HepG2 (cell line): ENCODE measurements at regions not wholly inside any gene's neighbourhood (a gene's known extent, or its start where the extent isn't known, plus 50 kb on each side); places are given as distances from the start of the nearest gene placed in this dataset.

ENCODE experiments used
- ATAC-seq: fragments of 200-7000 bp; cut with Tn5 transposase; 3 replicates; pipeline ENCODE4 v1.9.1; 2020; ENCODE audit warnings: mild to moderate bottlenecking, moderate library complexity
- BruUV-seq: library from RNA; stranded (reverse); fragments of 400-500 nt; replicated peaks from 2 replicates; lab custom pipeline; 2021; lab: Mats Ljungman, UMichigan
- CTCF ChIA-PET: fragments of 300-600 bp; formaldehyde crosslinking; extraction: SDS; loops from one replicate; lab custom pipeline; 2021; ENCODE audit warnings: low total read pairs, inconsistent platforms, low intra/inter-chr PET ratio; lab: Yijun Ruan, JAX
- POLR2A ChIA-PET: fragments of 350-600 bp; sonication (Branson Sonifier 250); formaldehyde crosslinking; loops from one replicate; lab custom pipeline; 2020; ENCODE audit warnings: antibody characterized with exemption, inconsistent platforms; lab: Yijun Ruan, JAX
- DNase-seq: peaks from one replicate; pipeline ENCODE4 v3.0.0-alpha.2; 2015; ENCODE audit warnings: low spot score
- FAIRE-seq: peaks from 3 replicates; lab custom pipeline; 2011; peaks lifted over from hg19 to GRCh38; lab: Jason Lieb, UNC
- H2AFZ ChIP-seq: one replicate; pipeline ENCODE4 v1.6.1; 2011; ENCODE audit warnings: low read length, inconsistent platforms
- H3K27ac ChIP-seq: fragments of 300-600 bp; 3 replicates; pipeline ENCODE4 v1.8.0; 2011; ENCODE audit warnings: mixed run types, mild to moderate bottlenecking, mixed read lengths, low read length, inconsistent platforms; ENCODE audit not compliant: insufficient read depth; ENCODE audit errors: extremely low read length
- H3K27me3 ChIP-seq, 2 experiments: fragments of 200-600 bp in 1 of 2; 2 replicates in 1 of 2; 3 replicates in 1 of 2; pipeline versions ENCODE4 v1.6.0 to v1.8.0; 2011; ENCODE audit warnings: low read length in 2 of 2, mild to moderate bottlenecking in 2 of 2, moderate library complexity in 2 of 2, inconsistent platforms in 1 of 2; ENCODE audit not compliant: insufficient read depth in 2 of 2, control insufficient read depth in 1 of 2
- H3K36me3 ChIP-seq, 2 experiments: fragments of 200-600 bp in 1 of 2; replicated peaks in 1 of 2; 2 replicates in 1 of 2; 3 replicates in 1 of 2; pipeline versions ENCODE4 v1.5.1 to v1.8.0; 2011; ENCODE audit warnings: low read length in 2 of 2, inconsistent platforms in 1 of 2; ENCODE audit not compliant: insufficient read depth in 2 of 2, control insufficient read depth in 1 of 2
- H3K4me1 ChIP-seq: 2 replicates; pipeline ENCODE4 v1.5.1; 2012; ENCODE audit warnings: low read length, inconsistent platforms; ENCODE audit not compliant: insufficient read depth
- H3K4me2 ChIP-seq: 2 replicates; pipeline ENCODE4 v1.6.0; 2011; ENCODE audit warnings: low read depth, low read length, inconsistent platforms
- H3K4me3 ChIP-seq, 3 experiments: fragments of 200-600 bp in 1 of 3; sonication (generic), shearing (Covaris generic) in 1 of 3; replicated peaks in 1 of 3; 2 replicates each; pipeline ENCODE4 v1.5.1; 2011 to 2016; ENCODE audit warnings: low read length in 3 of 3, inconsistent platforms in 2 of 3, low read depth in 2 of 3, mild to moderate bottlenecking in 2 of 3, control low read depth in 1 of 3, mixed read lengths in 1 of 3; ENCODE audit not compliant: insufficient read depth in 1 of 3
- H3K79me2 ChIP-seq: one replicate; pipeline ENCODE4 v1.6.1; 2011; ENCODE audit warnings: low read length, inconsistent platforms; ENCODE audit not compliant: insufficient read depth
- H3K9ac ChIP-seq: 2 replicates; pipeline ENCODE4 v1.6.0; 2011; ENCODE audit warnings: mild to moderate bottlenecking, low read depth, low read length, inconsistent platforms; ENCODE audit not compliant: insufficient read depth
- H3K9me3 ChIP-seq: 2 replicates; pipeline ENCODE4 v1.5.1; 2012; ENCODE audit warnings: mild to moderate bottlenecking, low read length
- H4K20me1 ChIP-seq: 2 replicates; pipeline ENCODE4 v1.6.0; 2011; ENCODE audit warnings: inconsistent platforms, mild to moderate bottlenecking, low read length, moderate library complexity; ENCODE audit not compliant: insufficient read depth
- EED ChIP-seq: sonication (generic); formaldehyde crosslinking; IDR thresholded peaks from 2 replicates; pipeline ENCODE4 v1.5.0; 2020; ENCODE audit warnings: mild to moderate bottlenecking, missing genetic modification reagents
- FOXA1 ChIP-seq, 2 experiments: fragments of 450-650 bp in 1 of 2; sonication (generic) in 1 of 2; formaldehyde crosslinking in 1 of 2; IDR thresholded peaks; 2 replicates each; pipeline versions ENCODE4 v1.4.0 to v1.6.1; 2016 to 2020; ENCODE audit warnings: missing genetic modification reagents in 1 of 2
- KDM2A ChIP-seq: sonication (generic); formaldehyde crosslinking; IDR thresholded peaks from 2 replicates; pipeline ENCODE4 v1.4.0; 2020; ENCODE audit warnings: low read depth, missing genetic modification reagents, borderline replicate concordance
- NRL ChIP-seq: sonication (generic); formaldehyde crosslinking; IDR thresholded peaks from 2 replicates; pipeline ENCODE4 v1.5.0; 2020; ENCODE audit warnings: missing genetic modification reagents, mild to moderate bottlenecking, moderate library complexity, borderline replicate concordance
- SCMH1 ChIP-seq: sonication (generic); formaldehyde crosslinking; IDR thresholded peaks from 2 replicates; pipeline ENCODE4 v1.9.0; 2021; ENCODE audit warnings: missing genetic modification reagents, mild to moderate bottlenecking, borderline replicate concordance
- TAF1 ChIP-seq: sonication (generic); formaldehyde crosslinking; IDR thresholded peaks from 2 replicates; pipeline ENCODE4 v1.4.0; 2020; ENCODE audit warnings: missing genetic modification reagents
- ZMYM3 ChIP-seq: sonication (generic); formaldehyde crosslinking; IDR thresholded peaks from 2 replicates; pipeline ENCODE4 v1.5.1; 2020; ENCODE audit warnings: mild to moderate bottlenecking, missing genetic modification reagents
- ZNF431 ChIP-seq: sonication (generic); formaldehyde crosslinking; IDR thresholded peaks from 2 replicates; pipeline ENCODE4 v1.9.0; 2022; ENCODE audit warnings: missing genetic modification reagents, low read depth, mild to moderate bottlenecking, borderline replicate concordance
- ZNF543 ChIP-seq: sonication (generic); formaldehyde crosslinking; IDR thresholded peaks from 2 replicates; pipeline ENCODE4 v1.4.0; 2020; ENCODE audit warnings: mild to moderate bottlenecking, missing genetic modification reagents
- ZNF547 ChIP-seq: sonication (generic); formaldehyde crosslinking; IDR thresholded peaks from 2 replicates; pipeline ENCODE4 v1.5.1; 2020; ENCODE audit warnings: mild to moderate bottlenecking, missing genetic modification reagents
- ZNF782 ChIP-seq: sonication (generic); formaldehyde crosslinking; IDR thresholded peaks from 2 replicates; pipeline ENCODE4 v1.4.0; 2020; ENCODE audit warnings: missing genetic modification reagents, mild to moderate bottlenecking, borderline replicate concordance
- ZNF891 ChIP-seq: sonication (generic); formaldehyde crosslinking; IDR thresholded peaks from 2 replicates; pipeline ENCODE4 v1.5.0; 2020; ENCODE audit warnings: mild to moderate bottlenecking, missing genetic modification reagents
- WGBS: methylation state at CpG from one replicate; pipeline ENCODE4 v1.1.6; 2017; ENCODE audit warnings: low lambda C conversion rate; 5-methylcytosine and 5-hydroxymethylcytosine counted together
- in situ Hi-C: cut with HindIII; loops from 2 replicates; pipeline ENCODE4 v1.10.0; 2017; ENCODE audit warnings: low pct_unique_long_range_greater_than_20kb; ENCODE audit not compliant: extremely low pct_ligation_motif_present
- intact Hi-C: fragments of 100-400 bp; cut with micrococcal nuclease; formaldehyde crosslinking; loops from one replicate; pipeline ENCODE4 v1.10.0; 2022; ENCODE audit not compliant: unreplicated experiment
- TF ChIP-seq, protein P1 (sequence below): sonication (generic); formaldehyde crosslinking; IDR thresholded peaks from 2 replicates; pipeline ENCODE4 v1.5.0; 2020; ENCODE audit warnings: mild to moderate bottlenecking, missing genetic modification reagents, borderline replicate concordance
- TF ChIP-seq, protein P2 (sequence below): sonication (generic); formaldehyde crosslinking; IDR thresholded peaks from 2 replicates; pipeline ENCODE4 v1.8.0; 2022; ENCODE audit warnings: mild to moderate bottlenecking, missing genetic modification reagents; ENCODE audit not compliant: insufficient replicate concordance
- TF ChIP-seq, protein P3 (sequence below): sonication (generic); formaldehyde crosslinking; IDR thresholded peaks from 2 replicates; pipeline ENCODE4 v1.5.0; 2020; ENCODE audit warnings: missing genetic modification reagents
- TF ChIP-seq, protein P4 (sequence below): sonication (generic); formaldehyde crosslinking; IDR thresholded peaks from 2 replicates; pipeline ENCODE4 v1.8.1; 2022; ENCODE audit warnings: low read depth, mild to moderate bottlenecking, missing genetic modification reagents

DNA sequence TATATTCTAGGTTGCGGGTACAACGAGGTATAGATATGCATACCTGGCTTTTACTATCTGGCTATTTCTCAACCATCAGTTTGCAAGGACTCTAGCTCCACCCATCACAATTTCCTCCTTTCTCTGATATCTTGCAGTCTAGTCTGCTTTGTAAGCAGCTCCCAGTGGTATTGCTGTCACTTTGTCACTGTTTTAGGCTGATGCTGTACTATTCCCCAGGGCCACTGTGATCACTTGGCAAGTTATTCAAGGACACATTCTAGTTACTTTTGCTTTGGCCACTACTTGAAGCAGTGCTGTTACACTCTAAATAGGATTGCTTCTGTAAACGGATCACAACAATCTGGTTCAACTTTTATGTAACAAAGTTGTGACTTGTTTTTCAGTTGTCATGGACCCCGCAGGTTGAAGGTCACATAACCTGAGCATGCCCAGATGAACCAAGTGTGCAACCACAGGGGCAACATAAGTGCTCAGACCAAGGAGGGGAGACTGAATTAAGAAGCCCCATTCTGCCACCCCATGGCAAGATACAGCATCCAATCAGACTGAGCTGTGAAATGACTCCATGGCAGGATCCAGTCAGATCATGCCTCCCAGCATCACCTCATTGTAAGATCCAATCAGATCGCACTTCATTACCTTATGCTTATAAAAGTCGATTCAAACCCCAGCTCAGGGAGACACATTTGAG lies 588.4 kb upstream of the CITED2 start:
- Histone ChIP-seq H3K9me3 (no peaks in the 10 kb centered on the region), H4K20me1 (no peaks in the 10 kb centered on the region), H3K27me3 (no peaks in the 10 kb centered on the region), H3K4me1 (no peaks in the 10 kb centered on the region), H3K9ac (no peak overlapping the region), H3K79me2 (no peaks in the 10 kb centered on the region), H3K4me2 (no peak overlapping the region), H2AFZ (no peak overlapping the region), H3K27ac (no peak overlapping the region), H3K4me3 (no peak overlapping the region), H3K36me3 (no peaks in the 10 kb centered on the region)
- DNase-seq (no peak), FAIRE-seq (no peak), ATAC-seq (no peak; the same call in 1 of the 3 replicates)
- no TSS peak for BruUV-seq
- in situ Hi-C loops (no loop called here), intact Hi-C loops (no loop called here)
- TF ChIP-seq, protein P1, sequence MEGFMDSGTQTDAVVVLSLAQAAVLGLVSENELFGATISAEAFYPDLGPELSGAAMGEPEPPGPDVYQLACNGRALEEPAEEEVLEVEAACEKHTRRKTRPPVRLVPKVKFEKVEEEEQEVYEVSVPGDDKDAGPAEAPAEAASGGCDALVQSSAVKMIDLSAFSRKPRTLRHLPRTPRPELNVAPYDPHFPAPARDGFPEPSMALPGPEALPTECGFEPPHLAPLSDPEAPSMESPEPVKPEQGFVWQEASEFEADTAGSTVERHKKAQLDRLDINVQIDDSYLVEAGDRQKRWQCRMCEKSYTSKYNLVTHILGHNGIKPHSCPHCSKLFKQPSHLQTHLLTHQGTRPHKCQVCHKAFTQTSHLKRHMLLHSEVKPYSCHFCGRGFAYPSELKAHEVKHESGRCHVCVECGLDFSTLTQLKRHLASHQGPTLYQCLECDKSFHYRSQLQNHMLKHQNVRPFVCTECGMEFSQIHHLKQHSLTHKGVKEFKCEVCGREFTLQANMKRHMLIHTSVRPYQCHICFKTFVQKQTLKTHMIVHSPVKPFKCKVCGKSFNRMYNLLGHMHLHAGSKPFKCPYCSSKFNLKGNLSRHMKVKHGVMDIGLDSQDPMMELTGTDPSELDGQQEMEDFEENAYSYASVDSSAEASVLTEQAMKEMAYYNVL, result no peak
- no peak for TF ChIP-seq ZNF547
- TF ChIP-seq ZMYM3 (CRISPR knock-in tag), result no peak
- TF ChIP-seq, protein P2, sequence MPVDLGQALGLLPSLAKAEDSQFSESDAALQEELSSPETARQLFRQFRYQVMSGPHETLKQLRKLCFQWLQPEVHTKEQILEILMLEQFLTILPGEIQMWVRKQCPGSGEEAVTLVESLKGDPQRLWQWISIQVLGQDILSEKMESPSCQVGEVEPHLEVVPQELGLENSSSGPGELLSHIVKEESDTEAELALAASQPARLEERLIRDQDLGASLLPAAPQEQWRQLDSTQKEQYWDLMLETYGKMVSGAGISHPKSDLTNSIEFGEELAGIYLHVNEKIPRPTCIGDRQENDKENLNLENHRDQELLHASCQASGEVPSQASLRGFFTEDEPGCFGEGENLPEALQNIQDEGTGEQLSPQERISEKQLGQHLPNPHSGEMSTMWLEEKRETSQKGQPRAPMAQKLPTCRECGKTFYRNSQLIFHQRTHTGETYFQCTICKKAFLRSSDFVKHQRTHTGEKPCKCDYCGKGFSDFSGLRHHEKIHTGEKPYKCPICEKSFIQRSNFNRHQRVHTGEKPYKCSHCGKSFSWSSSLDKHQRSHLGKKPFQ (CRISPR knock-in tag), result no peak
- no peak for TF ChIP-seq KDM2A (CRISPR knock-in tag)
- TF ChIP-seq NRL (CRISPR knock-in tag), result no peak
- TF ChIP-seq, protein P3, sequence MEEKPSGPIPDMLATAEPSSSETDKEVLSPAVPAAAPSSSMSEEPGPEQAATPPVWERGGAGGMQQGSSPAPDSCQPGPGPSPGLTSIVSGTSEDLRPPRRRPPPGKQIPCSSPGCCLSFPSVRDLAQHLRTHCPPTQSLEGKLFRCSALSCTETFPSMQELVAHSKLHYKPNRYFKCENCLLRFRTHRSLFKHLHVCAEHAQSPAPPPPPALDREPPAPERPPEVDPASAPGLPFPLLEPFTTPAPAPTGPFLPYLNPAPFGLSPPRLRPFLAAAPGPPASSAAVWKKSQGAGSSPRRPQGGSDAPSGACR, result no peak
- TF ChIP-seq EED (CRISPR knock-in tag), result no peak
- TF ChIP-seq ZNF543 (CRISPR knock-in tag), result no peak
- TF ChIP-seq FOXA1 (IDR thresholded peaks at IDR 0.05), result no peak
- TF ChIP-seq FOXA1 (CRISPR knock-in tag; IDR thresholded peaks at IDR 0.05), result no peak
- TF ChIP-seq SCMH1 (CRISPR knock-in tag), result no peak
- no peak for TF ChIP-seq ZNF782 (CRISPR knock-in tag)
- TF ChIP-seq, protein P4, sequence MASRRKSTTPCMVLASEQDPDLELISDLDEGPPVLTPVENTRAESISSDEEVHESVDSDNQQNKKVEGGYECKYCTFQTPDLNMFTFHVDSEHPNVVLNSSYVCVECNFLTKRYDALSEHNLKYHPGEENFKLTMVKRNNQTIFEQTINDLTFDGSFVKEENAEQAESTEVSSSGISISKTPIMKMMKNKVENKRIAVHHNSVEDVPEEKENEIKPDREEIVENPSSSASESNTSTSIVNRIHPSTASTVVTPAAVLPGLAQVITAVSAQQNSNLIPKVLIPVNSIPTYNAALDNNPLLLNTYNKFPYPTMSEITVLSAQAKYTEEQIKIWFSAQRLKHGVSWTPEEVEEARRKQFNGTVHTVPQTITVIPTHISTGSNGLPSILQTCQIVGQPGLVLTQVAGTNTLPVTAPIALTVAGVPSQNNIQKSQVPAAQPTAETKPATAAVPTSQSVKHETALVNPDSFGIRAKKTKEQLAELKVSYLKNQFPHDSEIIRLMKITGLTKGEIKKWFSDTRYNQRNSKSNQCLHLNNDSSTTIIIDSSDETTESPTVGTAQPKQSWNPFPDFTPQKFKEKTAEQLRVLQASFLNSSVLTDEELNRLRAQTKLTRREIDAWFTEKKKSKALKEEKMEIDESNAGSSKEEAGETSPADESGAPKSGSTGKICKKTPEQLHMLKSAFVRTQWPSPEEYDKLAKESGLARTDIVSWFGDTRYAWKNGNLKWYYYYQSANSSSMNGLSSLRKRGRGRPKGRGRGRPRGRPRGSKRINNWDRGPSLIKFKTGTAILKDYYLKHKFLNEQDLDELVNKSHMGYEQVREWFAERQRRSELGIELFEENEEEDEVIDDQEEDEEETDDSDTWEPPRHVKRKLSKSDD (CRISPR knock-in tag), result no peak
- TF ChIP-seq ZNF891 (CRISPR knock-in tag), result no peak
- TF ChIP-seq TAF1 (CRISPR knock-in tag), result no peak
- TF ChIP-seq ZNF431 (CRISPR knock-in tag), result no peak
- WGBS, result 48% methylated on average over 6 of the region's 6 CpGs
- ChIA-PET POLR2A (no interaction called here), CTCF (no interaction called here)
